ENCODE measurements at regions not wholly inside any gene's neighbourhood (a gene's known extent, or its start where the extent isn't known, plus 50 kb on each side); places are given as distances from the start of the nearest gene placed in this dataset.

- DNase-seq (ENCODE audit: low spot score), result no peak
Measured at GRCh38 chr4:124810827-124811226, 98.3 kb upstream of the ANKRD50 start.

GRCh38 chr4:124807421-124807820 is 94.9 kb upstream of the ANKRD50 start:
- no peak for DNase-seq (ENCODE audit: low spot score)

- DNase-seq (ENCODE audit: low spot score), result no peak
Measured at GRCh38 chr4:124806403-124806802, 93.9 kb upstream of the ANKRD50 start.

- no peak for DNase-seq (ENCODE audit: low spot score)
Measured at GRCh38 chr4:124804584-124804983, 92.1 kb upstream of the ANKRD50 start.

GRCh38 chr4:124804041-124804440 is 91.5 kb upstream of the ANKRD50 start:
- no peak for DNase-seq (ENCODE audit: low spot score)

- no peak for DNase-seq (ENCODE audit: low spot score)
Measured at GRCh38 chr4:124803641-124804040, 91.1 kb upstream of the ANKRD50 start.

- DNase-seq (ENCODE audit: low spot score), result no peak
Measured at GRCh38 chr4:124803026-124803425, 90.5 kb upstream of the ANKRD50 start.

GRCh38 chr4:124797223-124797622 is 84.7 kb upstream of the ANKRD50 start:
- no peak for DNase-seq (ENCODE audit: low spot score)

- DNase-seq (ENCODE audit: low spot score), result no peak
Measured at GRCh38 chr4:124790471-124790870, 77.9 kb upstream of the ANKRD50 start.

GRCh38 chr4:124786634-124787033 is 74.1 kb upstream of the ANKRD50 start:
- DNase-seq (ENCODE audit: low spot score), result no peak

GRCh38 chr4:124785645-124786044 is 73.1 kb upstream of the ANKRD50 start:
- no peak for DNase-seq (ENCODE audit: low spot score)

GRCh38 chr4:124783847-124784246 is 71.3 kb upstream of the ANKRD50 start:
- no peak for DNase-seq (ENCODE audit: low spot score)

GRCh38 chr4:124777007-124777406 is 64.5 kb upstream of the ANKRD50 start:
- DNase-seq (ENCODE audit: low spot score), result no peak

GRCh38 chr4:124768596-124769365 is 56.2 kb upstream of the ANKRD50 start:
- DNase-seq (ENCODE audit: low spot score), result no peak

GRCh38 chr4:124762956-124763355 is 50.4 kb upstream of the ANKRD50 start:
- no peak for DNase-seq (ENCODE audit: low spot score)

Data from pons (tissue), 1 donor.